ENCODE measurements at regions not wholly inside any gene's neighbourhood (a gene's known extent, or its start where the extent isn't known, plus 50 kb on each side); places are given as distances from the start of the nearest gene placed in this dataset.

DNA sequence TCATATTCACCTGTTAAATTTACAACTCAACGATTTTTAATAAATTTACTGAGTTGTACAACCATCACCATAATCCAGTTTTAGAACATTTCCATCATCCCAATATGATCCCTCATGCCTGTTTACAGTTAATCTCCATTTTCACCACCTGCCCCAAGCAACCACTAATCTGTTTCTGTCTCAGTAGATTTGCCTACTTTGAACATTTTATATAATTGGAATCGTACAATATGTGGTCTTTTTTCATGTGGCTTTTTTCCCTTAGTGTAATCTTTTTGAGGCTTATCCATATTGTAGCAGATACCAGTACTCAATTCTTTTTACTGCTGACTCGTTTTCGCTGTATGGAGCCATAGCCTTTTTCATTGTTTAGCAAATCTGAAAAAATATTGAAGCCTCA, 123.3 kb upstream of the STT3B start:
- no peak for DNase-seq (ENCODE audit: low read depth)
- H3K4me3 ChIP-seq (ENCODE audit: low read depth, low read length): no peak overlapping the region
- TF ChIP-seq MYC (IDR thresholded peaks at IDR 0.05; ENCODE audit: low read depth, low read length): no peak

DNA sequence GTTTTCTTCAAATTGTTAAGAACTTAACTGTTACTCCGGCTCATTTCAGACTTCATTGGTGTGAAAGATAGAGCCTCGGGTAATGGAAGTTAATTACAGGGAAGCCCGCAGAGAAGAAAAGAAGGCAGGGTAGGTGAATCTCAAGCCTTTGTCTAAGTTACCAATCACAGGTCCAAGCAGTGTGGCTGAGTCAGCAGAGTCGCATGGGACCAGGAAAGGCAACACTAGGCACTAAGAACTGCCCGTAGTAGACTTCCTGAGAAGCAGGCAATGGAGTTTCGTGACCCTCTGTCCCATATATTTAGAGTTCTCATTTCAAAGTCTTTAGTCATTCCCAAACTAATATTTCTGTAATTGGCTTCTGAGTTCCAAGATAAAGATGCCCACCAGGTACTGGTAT, 122.9 kb upstream of the STT3B start:
- H3K4me3 ChIP-seq (ENCODE audit: low read depth, low read length): no peak overlapping the region
- DNase-seq (ENCODE audit: low read depth): no peak
- TF ChIP-seq MYC (IDR thresholded peaks at IDR 0.05; ENCODE audit: low read depth, low read length) (no peak), POLR2A (IDR thresholded peaks at IDR 0.05; ENCODE audit: extremely low read depth, insufficient read length) (no peak)
- TF ChIP-seq, protein P1, sequence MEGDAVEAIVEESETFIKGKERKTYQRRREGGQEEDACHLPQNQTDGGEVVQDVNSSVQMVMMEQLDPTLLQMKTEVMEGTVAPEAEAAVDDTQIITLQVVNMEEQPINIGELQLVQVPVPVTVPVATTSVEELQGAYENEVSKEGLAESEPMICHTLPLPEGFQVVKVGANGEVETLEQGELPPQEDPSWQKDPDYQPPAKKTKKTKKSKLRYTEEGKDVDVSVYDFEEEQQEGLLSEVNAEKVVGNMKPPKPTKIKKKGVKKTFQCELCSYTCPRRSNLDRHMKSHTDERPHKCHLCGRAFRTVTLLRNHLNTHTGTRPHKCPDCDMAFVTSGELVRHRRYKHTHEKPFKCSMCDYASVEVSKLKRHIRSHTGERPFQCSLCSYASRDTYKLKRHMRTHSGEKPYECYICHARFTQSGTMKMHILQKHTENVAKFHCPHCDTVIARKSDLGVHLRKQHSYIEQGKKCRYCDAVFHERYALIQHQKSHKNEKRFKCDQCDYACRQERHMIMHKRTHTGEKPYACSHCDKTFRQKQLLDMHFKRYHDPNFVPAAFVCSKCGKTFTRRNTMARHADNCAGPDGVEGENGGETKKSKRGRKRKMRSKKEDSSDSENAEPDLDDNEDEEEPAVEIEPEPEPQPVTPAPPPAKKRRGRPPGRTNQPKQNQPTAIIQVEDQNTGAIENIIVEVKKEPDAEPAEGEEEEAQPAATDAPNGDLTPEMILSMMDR (IDR thresholded peaks at IDR 0.05; ENCODE audit: low read depth, low read length): no peak
- TF ChIP-seq, protein P2, sequence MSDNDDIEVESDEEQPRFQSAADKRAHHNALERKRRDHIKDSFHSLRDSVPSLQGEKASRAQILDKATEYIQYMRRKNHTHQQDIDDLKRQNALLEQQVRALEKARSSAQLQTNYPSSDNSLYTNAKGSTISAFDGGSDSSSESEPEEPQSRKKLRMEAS (IDR thresholded peaks at IDR 0.05; ENCODE audit: low read depth, low read length): no peak

DNA sequence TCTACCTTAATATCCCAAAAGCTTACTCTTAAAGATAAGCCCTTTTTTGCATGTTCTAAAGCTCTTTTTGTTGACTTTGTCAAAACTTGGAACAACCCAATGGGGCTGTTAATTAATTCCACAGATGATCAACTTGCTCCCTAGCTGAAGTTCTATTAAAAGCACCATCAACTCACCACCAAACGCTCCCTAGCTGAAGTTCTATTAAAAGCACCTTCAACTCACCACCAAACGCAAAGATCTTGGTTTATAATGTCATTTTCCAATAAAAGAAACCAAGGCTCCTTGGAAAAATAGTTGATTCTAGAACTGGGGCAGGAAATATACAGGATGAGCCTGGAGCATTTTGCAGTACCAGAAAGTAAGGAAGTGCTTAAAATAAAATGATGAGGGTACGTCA, 122.3 kb upstream of the STT3B start:
- DNase-seq (ENCODE audit: low read depth): no peak
- H3K4me3 ChIP-seq (ENCODE audit: low read depth, low read length): no peak overlapping the region
- TF ChIP-seq MYC (IDR thresholded peaks at IDR 0.05; ENCODE audit: low read depth, low read length): no peak
- TF ChIP-seq, protein P1 (IDR thresholded peaks at IDR 0.05; ENCODE audit: low read depth, low read length): no peak
- TF ChIP-seq POLR2A (IDR thresholded peaks at IDR 0.05; ENCODE audit: extremely low read depth, insufficient read length): no peak
- TF ChIP-seq, protein P2 (IDR thresholded peaks at IDR 0.05; ENCODE audit: low read depth, low read length): no peak

DNA sequence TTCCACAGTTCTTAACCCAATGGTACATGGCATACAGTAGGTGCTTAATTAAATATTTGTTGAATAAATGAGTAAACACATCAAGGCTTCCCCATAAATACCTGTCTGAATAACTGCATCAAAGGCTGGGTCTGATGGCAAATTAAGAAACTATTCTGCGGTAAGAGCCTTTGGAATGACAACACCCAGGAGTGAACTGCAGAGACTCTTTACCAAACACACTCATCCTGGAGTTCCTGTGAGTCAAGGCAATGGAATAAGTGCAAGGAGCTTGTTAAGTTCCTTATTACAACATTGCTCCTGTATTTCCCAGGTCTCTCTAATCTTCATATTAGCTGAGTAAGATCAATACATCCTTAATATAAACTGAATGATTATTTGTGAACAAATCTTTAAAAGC, 119.9 kb upstream of the STT3B start:
- no peak overlapping the region for H3K4me3 ChIP-seq (ENCODE audit: low read depth, low read length)
- no peak for DNase-seq (ENCODE audit: low read depth)
- TF ChIP-seq MYC (IDR thresholded peaks at IDR 0.05; ENCODE audit: low read depth, low read length) (no peak), POLR2A (IDR thresholded peaks at IDR 0.05; ENCODE audit: extremely low read depth, insufficient read length) (no peak)
- TF ChIP-seq, protein P2 (IDR thresholded peaks at IDR 0.05; ENCODE audit: low read depth, low read length): no peak
- TF ChIP-seq, protein P1 (IDR thresholded peaks at IDR 0.05; ENCODE audit: low read depth, low read length): no peak

DNA sequence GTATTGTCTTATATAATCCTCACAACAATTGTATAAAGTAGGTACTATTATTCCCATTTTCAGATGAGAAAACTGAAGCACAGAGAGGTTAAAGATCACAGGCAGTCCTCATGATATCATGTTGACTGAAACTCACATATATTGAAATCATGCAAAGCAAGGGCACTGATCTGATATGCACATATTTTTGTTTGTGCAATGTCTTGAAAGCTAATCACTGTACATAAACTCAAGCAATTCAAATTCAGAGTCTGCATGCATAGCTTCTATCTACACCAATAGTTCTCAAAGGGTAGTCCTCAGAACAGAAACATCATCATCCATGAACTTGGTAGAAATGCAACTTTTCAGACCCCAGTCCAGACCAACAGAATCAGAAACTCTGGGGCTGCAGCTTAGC, 119.2 kb upstream of the STT3B start:
- no peak overlapping the region for H3K4me3 ChIP-seq (ENCODE audit: low read depth, low read length)
- no peak for DNase-seq (ENCODE audit: low read depth)
- TF ChIP-seq, protein P1 (IDR thresholded peaks at IDR 0.05; ENCODE audit: low read depth, low read length): no peak
- TF ChIP-seq, protein P2 (IDR thresholded peaks at IDR 0.05; ENCODE audit: low read depth, low read length): no peak
- TF ChIP-seq MYC (IDR thresholded peaks at IDR 0.05; ENCODE audit: low read depth, low read length) (no peak), POLR2A (IDR thresholded peaks at IDR 0.05; ENCODE audit: extremely low read depth, insufficient read length) (no peak)

DNA sequence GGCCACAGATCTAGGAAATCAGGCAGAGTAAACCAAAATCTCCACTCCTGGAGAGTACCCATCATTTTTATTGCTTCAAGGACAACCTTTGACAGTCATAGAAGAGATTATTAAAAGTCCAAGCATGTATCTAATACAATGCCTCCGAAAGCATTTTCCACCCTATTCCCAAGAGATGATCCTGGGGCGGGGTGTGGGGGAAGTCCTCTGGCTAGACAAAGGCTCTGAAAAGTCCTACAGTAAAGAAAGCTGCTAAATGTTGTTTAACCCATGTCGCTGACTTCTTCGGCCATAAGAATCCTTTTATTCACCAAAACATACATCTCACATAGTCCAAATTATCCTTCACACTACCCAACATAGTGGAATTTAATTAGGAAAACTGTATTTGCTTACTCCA, 115.7 kb upstream of the STT3B start:
- DNase-seq (ENCODE audit: low read depth): no peak
- TF ChIP-seq, protein P2 (IDR thresholded peaks at IDR 0.05; ENCODE audit: low read depth, low read length): no peak
- TF ChIP-seq POLR2A (IDR thresholded peaks at IDR 0.05; ENCODE audit: extremely low read depth, insufficient read length): no peak
- TF ChIP-seq, protein P1 (IDR thresholded peaks at IDR 0.05; ENCODE audit: low read depth, low read length): no peak
- TF ChIP-seq MYC (IDR thresholded peaks at IDR 0.05; ENCODE audit: low read depth, low read length): no peak
- H3K4me3 ChIP-seq (ENCODE audit: low read depth, low read length): no peak overlapping the region
